ENCODE measurements at regions not wholly inside any gene's neighbourhood (a gene's known extent, or its start where the extent isn't known, plus 50 kb on each side); places are given as distances from the start of the nearest gene placed in this dataset.

GRCh38 chr9:88641456-88642240 is 106.7 kb downstream of the NXNL2 start:
- DNase-seq (ENCODE audit: low read depth, low spot score): no peak
- no peaks in the 10 kb centered on the region for H3K27me3 ChIP-seq (ENCODE audit: control insufficient read depth, insufficient read depth, low read length)
- ChIA-PET POLR2A (no interaction called here), CTCF (no interaction called here)
- H3K4me3 ChIP-seq (ENCODE audit: low read depth, low read length): no peak overlapping the region
- peaks cover 4% of the 10 kb centered on the region; the same call in 1 of the 2 replicates for H3K9me3 ChIP-seq (ENCODE audit: control insufficient read depth, insufficient read depth, low read length)
- TF ChIP-seq CTCF (IDR thresholded peaks at IDR 0.05; ENCODE audit: low read depth, low read length): no peak
- H3K27ac ChIP-seq (ENCODE audit: low read depth, low read length): no peak overlapping the region

GRCh38 chr9:88642336-88642735 is 107.4 kb downstream of the NXNL2 start:
- H3K27me3 ChIP-seq (ENCODE audit: control insufficient read depth, insufficient read depth, low read length): no peaks in the 10 kb centered on the region
- no peak overlapping the region for H3K4me3 ChIP-seq (ENCODE audit: low read depth, low read length)
- CTCF ChIA-PET: no interaction called here
- POLR2A ChIA-PET: no interaction called here
- H3K9me3 ChIP-seq (ENCODE audit: control insufficient read depth, insufficient read depth, low read length): peaks cover 4% of the 10 kb centered on the region; the same call in 1 of the 2 replicates
- no peak for DNase-seq (ENCODE audit: low read depth, low spot score)
- TF ChIP-seq CTCF (IDR thresholded peaks at IDR 0.05; ENCODE audit: low read depth, low read length): no peak
- H3K27ac ChIP-seq (ENCODE audit: low read depth, low read length): no peak overlapping the region

- POLR2A ChIA-PET: no interaction called here
- CTCF ChIA-PET: no interaction called here
- H3K4me3 ChIP-seq (ENCODE audit: low read depth, low read length): no peak overlapping the region
- DNase-seq (ENCODE audit: low read depth, low spot score): no peak
- peaks cover 4% of the 10 kb centered on the region; the same call in 1 of the 2 replicates for H3K9me3 ChIP-seq (ENCODE audit: control insufficient read depth, insufficient read depth, low read length)
- H3K27me3 ChIP-seq (ENCODE audit: control insufficient read depth, insufficient read depth, low read length): no peaks in the 10 kb centered on the region
- no peak overlapping the region for H3K27ac ChIP-seq (ENCODE audit: low read depth, low read length)
- no peak for TF ChIP-seq CTCF (IDR thresholded peaks at IDR 0.05; ENCODE audit: low read depth, low read length)
These were observed 109.0 kb downstream of the NXNL2 start for GRCh38 chr9:88643931-88644330.

- Histone ChIP-seq H3K9me3 (ENCODE audit: control insufficient read depth, insufficient read depth, low read length) (peaks cover 4% of the 10 kb centered on the region; the same call in 1 of the 2 replicates), H3K27ac (ENCODE audit: low read depth, low read length) (no peak overlapping the region), H3K4me3 (ENCODE audit: low read depth, low read length) (no peak overlapping the region), H3K27me3 (ENCODE audit: control insufficient read depth, insufficient read depth, low read length) (no peaks in the 10 kb centered on the region)
- POLR2A ChIA-PET: interaction anchor here (0.9 kb wide), 1 partner anchor 17 kb away, joined by 3 read pairs; no protein-coding TSS in a partner anchor
- TF ChIP-seq CTCF (IDR thresholded peaks at IDR 0.05; ENCODE audit: low read depth, low read length): no peak
- no peak for DNase-seq (ENCODE audit: low read depth, low spot score)
- CTCF ChIA-PET: no interaction called here
These were observed 110.3 kb downstream of the NXNL2 start for GRCh38 chr9:88645172-88645878.

- H3K27me3 ChIP-seq (ENCODE audit: control insufficient read depth, insufficient read depth, low read length): no peaks in the 10 kb centered on the region
- no peak overlapping the region for H3K4me3 ChIP-seq (ENCODE audit: low read depth, low read length)
- no peak for TF ChIP-seq CTCF (IDR thresholded peaks at IDR 0.05; ENCODE audit: low read depth, low read length)
- DNase-seq (ENCODE audit: low read depth, low spot score): no peak
- POLR2A ChIA-PET: interaction anchor here (0.9 kb wide), 1 partner anchor 17 kb away, joined by 3 read pairs; no protein-coding TSS in a partner anchor
- CTCF ChIA-PET: no interaction called here
- peaks cover 4% of the 10 kb centered on the region; the same call in 1 of the 2 replicates for H3K9me3 ChIP-seq (ENCODE audit: control insufficient read depth, insufficient read depth, low read length)
- H3K27ac ChIP-seq (ENCODE audit: low read depth, low read length): no peak overlapping the region
These were observed 110.9 kb downstream of the NXNL2 start for GRCh38 chr9:88645879-88646199.
